Activated CD4-positive, alpha-beta T cell treated with anti-CD3 and anti-CD28 coated beads, Interleukin-2, Interleukin-6, amounts not matched to agents 100 ng/mL and 50 ng/mL, durations not matched to agents 16 hours and 8 hours (primary cell): ENCODE measurements at regions not wholly inside any gene's neighbourhood (a gene's known extent, or its start where the extent isn't known, plus 50 kb on each side); places are given as distances from the start of the nearest gene placed in this dataset.
"Not testable (repeated sequence)": the region's sequence is repeated elsewhere in the genome, so short reads cannot be mapped to it uniquely, and the experiment has no call there.

ENCODE experiments used
- DNase-seq: peaks from one replicate; pipeline ENCODE4 v3.0.0-alpha.2; 2020

GRCh38 chr5:109574985-109575384 is 114.7 kb upstream of the MAN2A1 start:
- no peak for DNase-seq

GRCh38 chr5:109573766-109574165 is 116.0 kb upstream of the MAN2A1 start:
- no peak for DNase-seq

GRCh38 chr5:109573256-109573655 is 116.5 kb upstream of the MAN2A1 start:
- DNase-seq: no peak

- no peak for DNase-seq
These were observed 117.9 kb upstream of the MAN2A1 start for GRCh38 chr5:109571785-109572184.

GRCh38 chr5:109570362-109570874 is 119.3 kb upstream of the MAN2A1 start:
- no peak for DNase-seq

GRCh38 chr5:109567374-109568044 is 122.2 kb upstream of the MAN2A1 start:
- DNase-seq: no peak

- DNase-seq: no peak
These were observed 123.4 kb upstream of the MAN2A1 start for GRCh38 chr5:109566361-109566760.

GRCh38 chr5:109563739-109564138 is 126.0 kb upstream of the MAN2A1 start:
- no peak for DNase-seq

GRCh38 chr5:109563189-109563588 is 126.5 kb upstream of the MAN2A1 start:
- no peak for DNase-seq

- no peak for DNase-seq
These were observed 127.3 kb upstream of the MAN2A1 start for GRCh38 chr5:109562441-109562840.

GRCh38 chr5:109561447-109561846 is 128.3 kb upstream of the MAN2A1 start:
- DNase-seq: no peak

GRCh38 chr5:109560554-109560953 is 129.2 kb upstream of the MAN2A1 start:
- no peak for DNase-seq

- no peak for DNase-seq
These were observed 130.8 kb upstream of the MAN2A1 start for GRCh38 chr5:109558952-109559351.

GRCh38 chr5:109558364-109558763 is 131.4 kb upstream of the MAN2A1 start:
- DNase-seq: no peak

GRCh38 chr5:109553846-109554245 is 135.9 kb upstream of the MAN2A1 start:
- DNase-seq: no peak

GRCh38 chr5:109551234-109551633 is 138.5 kb upstream of the MAN2A1 start:
- DNase-seq: not testable (repeated sequence)

- DNase-seq: no peak
These were observed 139.7 kb upstream of the MAN2A1 start for GRCh38 chr5:109550077-109550476.

GRCh38 chr5:109546461-109546860 is 136.7 kb upstream of the PJA2 start:
- no peak for DNase-seq

GRCh38 chr5:109544873-109545272 is 135.1 kb upstream of the PJA2 start:
- DNase-seq: not testable (repeated sequence)

- not testable (repeated sequence) for DNase-seq
These were observed 128.9 kb upstream of the PJA2 start for GRCh38 chr5:109538692-109539091.

GRCh38 chr5:109535090-109535489 is 125.3 kb upstream of the PJA2 start:
- not testable (repeated sequence) for DNase-seq

- DNase-seq: no peak
These were observed 124.0 kb upstream of the PJA2 start for GRCh38 chr5:109533751-109534272.

GRCh38 chr5:109532773-109533364 is 123.1 kb upstream of the PJA2 start:
- no peak for DNase-seq

GRCh38 chr5:109531262-109531661 is 121.5 kb upstream of the PJA2 start:
- DNase-seq: no peak
